ENCODE measurements at regions not wholly inside any gene's neighbourhood (a gene's known extent, or its start where the extent isn't known, plus 50 kb on each side); places are given as distances from the start of the nearest gene placed in this dataset.

- Histone ChIP-seq H3K27ac (ENCODE audit: insufficient read depth, low read depth, low read length) (no peak overlapping the region), H3K27me3 (ENCODE audit: control insufficient read depth in 2 of 2, insufficient read depth in 2 of 2, low read length in 2 of 2) (no peaks in the 10 kb centered on the region), H3K4me1 (ENCODE audit: control insufficient read depth, extremely low read depth, insufficient read depth, low read length) (no peaks in the 10 kb centered on the region), H2AFZ (ENCODE audit: low read depth, low read length) (no peak overlapping the region), H3K9me3 (replicated peaks; ENCODE audit: control insufficient read depth, insufficient read depth, low read length) (peaks cover under 1% of the 10 kb centered on the region), H3K9me1 (replicated peaks; ENCODE audit: control insufficient read depth, extremely low read depth, insufficient read depth, low read length) (no peaks in the 10 kb centered on the region), H3K4me3 (replicated peaks in 1 of 3; ENCODE audit: insufficient read depth in 1 of 3, low read depth in 1 of 3, low read length in 3 of 3) (no peak overlapping the region), H3K36me3 (ENCODE audit: control insufficient read depth in 2 of 2, extremely low read depth in 1 of 2, insufficient read depth in 2 of 2, low read length in 2 of 2) (no peaks in the 10 kb centered on the region), H3K9ac (replicated peaks; ENCODE audit: extremely low read depth, insufficient read depth, low read length) (no peak overlapping the region), H3K79me2 (ENCODE audit: control insufficient read depth, insufficient read depth, low read length) (no peaks in the 10 kb centered on the region), H4K20me1 (replicated peaks; ENCODE audit: control insufficient read depth, extremely low read depth, insufficient read depth, low read length) (no peaks in the 10 kb centered on the region), H3K4me2 (ENCODE audit: insufficient read depth, low read length) (no peak overlapping the region)
- no peak for TF ChIP-seq GATA2 (IDR thresholded peaks at IDR 0.05; ENCODE audit: insufficient read depth, insufficient read length, low read depth, low read length)
- TF ChIP-seq MAX (IDR thresholded peaks at IDR 0.05; ENCODE audit: insufficient read depth, insufficient read length): no peak
- TF ChIP-seq POLR2AphosphoS5 (IDR thresholded peaks at IDR 0.05; ENCODE audit: insufficient read depth, low read depth, low read length): no peak
- no peak for TF ChIP-seq FOS (IDR thresholded peaks at IDR 0.05; ENCODE audit: borderline replicate concordance, insufficient read depth, low read length)
- TF ChIP-seq EZH2 (IDR thresholded peaks at IDR 0.05; ENCODE audit: borderline replicate concordance, low read depth, low read length, severe bottlenecking): no peak
- TF ChIP-seq POLR2A (IDR thresholded peaks at IDR 0.05; ENCODE audit: low read depth, low read length): no peak
- no peak for TF ChIP-seq MYC (IDR thresholded peaks at IDR 0.05; ENCODE audit: low read depth, low read length)
- TF ChIP-seq CTCF (IDR thresholded peaks at IDR 0.05; ENCODE audit: extremely low read depth in 1 of 2, insufficient read depth in 1 of 2, low read depth in 1 of 2, low read length in 2 of 2): no peak
- no peak for TF ChIP-seq JUN (IDR thresholded peaks at IDR 0.05; ENCODE audit: borderline replicate concordance, insufficient read depth, insufficient read length, low read depth)
- dilution Hi-C loops (cut with MboI; ENCODE audit: extremely low pct_ligation_motif_present, low sequenced_read_pairs) (no loop called here), intact Hi-C loops (cut with micrococcal nuclease) (no loop called here)
- BruUV-seq (replicated peaks): no TSS peak
- CTCF ChIA-PET: no interaction called here
- no peak for DNase-seq (ENCODE audit: low read depth, low spot score)
- no peak for FAIRE-seq
- POLR2A ChIA-PET: no interaction called here
Observed at GRCh38 chr10:128721963-128722445, 595.8 kb upstream of the MKI67 start.
